ENCODE measurements at regions not wholly inside any gene's neighbourhood (a gene's known extent, or its start where the extent isn't known, plus 50 kb on each side); places are given as distances from the start of the nearest gene placed in this dataset.
"Not testable (repeated sequence)": the region's sequence is repeated elsewhere in the genome, so short reads cannot be mapped to it uniquely, and the experiment has no call there.

- no peak overlapping the region for H3K4me3 Mint-ChIP-seq
- peaks cover 33% of the 10 kb centered on the region for H3K27me3 Mint-ChIP-seq
- ChIA-PET CTCF (no interaction called here), POLR2A (no interaction called here)
- no peaks in the 10 kb centered on the region for H3K36me3 Mint-ChIP-seq (ENCODE audit: low read depth)
- peak; percentile 5 for DNase-seq
- H3K4me1 Mint-ChIP-seq = no peaks in the 10 kb centered on the region
- no peaks in the 10 kb centered on the region for H3K9me3 Mint-ChIP-seq
- H3K27ac Mint-ChIP-seq = no peak overlapping the region
Observed at GRCh38 chr17:83170571-83171260, 91.3 kb downstream of the METRNL start.

GRCh38 chr17:83171661-83172060 lies 92.3 kb downstream of the METRNL start:
- Mint-ChIP-seq H3K4me1 (no peaks in the 10 kb centered on the region), H3K4me3 (no peak overlapping the region), H3K27me3 (peaks cover 31% of the 10 kb centered on the region), H3K9me3 (no peaks in the 10 kb centered on the region), H3K36me3 (ENCODE audit: low read depth) (no peaks in the 10 kb centered on the region), H3K27ac (no peak overlapping the region)
- ChIA-PET POLR2A (no interaction called here), CTCF (no interaction called here)
- no peak for DNase-seq

- H3K4me3 Mint-ChIP-seq; CTCF ChIA-PET; H3K27ac Mint-ChIP-seq; POLR2A ChIA-PET; H3K9me3 Mint-ChIP-seq; H3K36me3 Mint-ChIP-seq (ENCODE audit: low read depth); H3K4me1 Mint-ChIP-seq: not testable (repeated sequence)
- H3K27me3 Mint-ChIP-seq = peaks cover 26% of the 10 kb centered on the region
- DNase-seq = peak; percentile 7
Observed at GRCh38 chr17:83172099-83172498, 92.7 kb downstream of the METRNL start.

GRCh38 chr17:83172646-83173045 lies 93.2 kb downstream of the METRNL start:
- H3K4me3 Mint-ChIP-seq; POLR2A ChIA-PET; DNase-seq; H3K36me3 Mint-ChIP-seq (ENCODE audit: low read depth); H3K4me1 Mint-ChIP-seq; H3K27ac Mint-ChIP-seq; CTCF ChIA-PET; H3K9me3 Mint-ChIP-seq: not testable (repeated sequence)
- H3K27me3 Mint-ChIP-seq = peaks cover 25% of the 10 kb centered on the region

GRCh38 chr17:83173180-83173913 lies 93.9 kb downstream of the METRNL start:
- H3K27me3 Mint-ChIP-seq = peaks cover 19% of the 10 kb centered on the region
- H3K36me3 Mint-ChIP-seq (ENCODE audit: low read depth); CTCF ChIA-PET: not testable (repeated sequence)

GRCh38 chr17:83173914-83174361 lies 94.5 kb downstream of the METRNL start:
- CTCF ChIA-PET = no interaction called here
- peaks cover 20% of the 10 kb centered on the region for H3K27me3 Mint-ChIP-seq
- no peak overlapping the region for H3K27ac Mint-ChIP-seq
- no peak overlapping the region for H3K4me3 Mint-ChIP-seq
- POLR2A ChIA-PET = no interaction called here
- no peaks in the 10 kb centered on the region for H3K4me1 Mint-ChIP-seq
- H3K36me3 Mint-ChIP-seq (ENCODE audit: low read depth) = no peaks in the 10 kb centered on the region
- no peaks in the 10 kb centered on the region for H3K9me3 Mint-ChIP-seq
- peak; percentile 11 for DNase-seq

More at GRCh38 chr17:83173180-83173913, 93.9 kb downstream of the METRNL start:
- H3K9me3 Mint-ChIP-seq, DNase-seq, H3K4me3 Mint-ChIP-seq, H3K4me1 Mint-ChIP-seq, POLR2A ChIA-PET, H3K27ac Mint-ChIP-seq: not testable (repeated sequence)

- peak; percentile 11 for DNase-seq
- ChIA-PET POLR2A (no interaction called here), CTCF (no interaction called here)
- no peak overlapping the region for H3K4me3 Mint-ChIP-seq
- H3K36me3 Mint-ChIP-seq (ENCODE audit: low read depth) = no peaks in the 10 kb centered on the region
- no peak overlapping the region for H3K27ac Mint-ChIP-seq
- no peaks in the 10 kb centered on the region for H3K4me1 Mint-ChIP-seq
- peaks cover 15% of the 10 kb centered on the region for H3K27me3 Mint-ChIP-seq
- no peaks in the 10 kb centered on the region for H3K9me3 Mint-ChIP-seq
Observed at GRCh38 chr17:83174362-83175118, 95.1 kb downstream of the METRNL start.

- ChIA-PET POLR2A (no interaction called here), CTCF (no interaction called here)
- Mint-ChIP-seq H3K4me1 (no peaks in the 10 kb centered on the region), H3K9me3 (no peaks in the 10 kb centered on the region), H3K27ac (no peak overlapping the region), H3K36me3 (ENCODE audit: low read depth) (no peaks in the 10 kb centered on the region), H3K27me3 (peaks cover 9% of the 10 kb centered on the region), H3K4me3 (no peak overlapping the region)
- peak; percentile 11 for DNase-seq
Observed at GRCh38 chr17:83175119-83175821, 95.9 kb downstream of the METRNL start.

- H3K27ac Mint-ChIP-seq = no peak overlapping the region
- no peaks in the 10 kb centered on the region for H3K9me3 Mint-ChIP-seq
- peak; percentile 5 for DNase-seq
- POLR2A ChIA-PET = no interaction called here
- H3K4me1 Mint-ChIP-seq = no peaks in the 10 kb centered on the region
- H3K27me3 Mint-ChIP-seq = peaks cover 5% of the 10 kb centered on the region
- CTCF ChIA-PET = no interaction called here
- no peaks in the 10 kb centered on the region for H3K36me3 Mint-ChIP-seq (ENCODE audit: low read depth)
- H3K4me3 Mint-ChIP-seq = no peak overlapping the region
Observed at GRCh38 chr17:83175822-83176622, 96.6 kb downstream of the METRNL start.

- ChIA-PET CTCF (no interaction called here), POLR2A (no interaction called here)
- DNase-seq = peak; percentile 8
- H3K27ac Mint-ChIP-seq = no peak overlapping the region
- H3K36me3 Mint-ChIP-seq (ENCODE audit: low read depth) = no peaks in the 10 kb centered on the region
- H3K4me3 Mint-ChIP-seq = no peak overlapping the region
- H3K4me1 Mint-ChIP-seq = no peaks in the 10 kb centered on the region
- peaks cover 3% of the 10 kb centered on the region for H3K27me3 Mint-ChIP-seq
- no peaks in the 10 kb centered on the region for H3K9me3 Mint-ChIP-seq
Observed at GRCh38 chr17:83176623-83177583, 97.5 kb downstream of the METRNL start.

GRCh38 chr17:83177611-83178532 lies 98.5 kb downstream of the METRNL start:
- POLR2A ChIA-PET = no interaction called here
- Mint-ChIP-seq H3K4me1 (no peaks in the 10 kb centered on the region), H3K9me3 (no peaks in the 10 kb centered on the region), H3K36me3 (ENCODE audit: low read depth) (no peaks in the 10 kb centered on the region), H3K4me3 (no peak overlapping the region), H3K27me3 (peaks cover 3% of the 10 kb centered on the region), H3K27ac (no peak overlapping the region)
- CTCF ChIA-PET = no interaction called here
- DNase-seq = peak; percentile 13

Data from activated CD4-positive, alpha-beta memory T cell treated with anti-CD3 and anti-CD28 coated beads, Interleukin-2, amount 10 ng/mL, durations not matched to agents 7 days and 5 days (primary cell).